ENCODE measurements at regions not wholly inside any gene's neighbourhood (a gene's known extent, or its start where the extent isn't known, plus 50 kb on each side); places are given as distances from the start of the nearest gene placed in this dataset.

- DNase-seq: no peak
These were observed 1153.3 kb upstream of the EYS start for GRCh38 chr6:66860328-66860727.

GRCh38 chr6:66858196-66858595, 1151.2 kb upstream of the EYS start:
- no peak for DNase-seq

- no peak for DNase-seq
These were observed 1147.0 kb upstream of the EYS start for GRCh38 chr6:66854014-66854413.

- DNase-seq: no peak
These were observed 1144.9 kb upstream of the EYS start for GRCh38 chr6:66851930-66852329.

GRCh38 chr6:66849843-66850242, 1142.8 kb upstream of the EYS start:
- no peak for DNase-seq

- DNase-seq: no peak
These were observed 1141.4 kb upstream of the EYS start for GRCh38 chr6:66848244-66848953.

- no peak for DNase-seq
These were observed 1131.7 kb upstream of the EYS start for GRCh38 chr6:66838764-66839163.

- no peak for DNase-seq
These were observed 1118.5 kb upstream of the EYS start for GRCh38 chr6:66825539-66825938.

GRCh38 chr6:66814156-66814555, 1107.1 kb upstream of the EYS start:
- DNase-seq: no peak

GRCh38 chr6:66808771-66809170, 1101.7 kb upstream of the EYS start:
- DNase-seq: no peak

- DNase-seq: no peak
These were observed 1090.0 kb upstream of the EYS start for GRCh38 chr6:66796987-66797386.

- DNase-seq: no peak
These were observed 1081.6 kb upstream of the EYS start for GRCh38 chr6:66788579-66788978.

GRCh38 chr6:66772800-66773199, 1065.8 kb upstream of the EYS start:
- DNase-seq: no peak

- no peak for DNase-seq
These were observed 1064.6 kb upstream of the EYS start for GRCh38 chr6:66771626-66772025.

- no peak for DNase-seq
These were observed 1044.6 kb upstream of the EYS start for GRCh38 chr6:66751630-66752029.

GRCh38 chr6:66740346-66740745, 1033.3 kb upstream of the EYS start:
- no peak for DNase-seq

- DNase-seq: no peak
These were observed 1028.3 kb upstream of the EYS start for GRCh38 chr6:66735106-66735890.

- no peak for DNase-seq
These were observed 1024.3 kb upstream of the EYS start for GRCh38 chr6:66731310-66731709.

- no peak for DNase-seq
These were observed 1018.6 kb upstream of the EYS start for GRCh38 chr6:66725670-66726069.

GRCh38 chr6:66717801-66718200, 1010.8 kb upstream of the EYS start:
- no peak for DNase-seq

- no peak for DNase-seq
These were observed 992.4 kb upstream of the EYS start for GRCh38 chr6:66699385-66699784.

- DNase-seq: no peak
These were observed 982.6 kb upstream of the EYS start for GRCh38 chr6:66689608-66690007.

GRCh38 chr6:66687611-66688140, 980.6 kb upstream of the EYS start:
- no peak for DNase-seq

- no peak for DNase-seq
These were observed 968.9 kb upstream of the EYS start for GRCh38 chr6:66675906-66676305.
